ENCODE measurements at regions not wholly inside any gene's neighbourhood (a gene's known extent, or its start where the extent isn't known, plus 50 kb on each side); places are given as distances from the start of the nearest gene placed in this dataset.
"Not testable (repeated sequence)": the region's sequence is repeated elsewhere in the genome, so short reads cannot be mapped to it uniquely, and the experiment has no call there.

DNA sequence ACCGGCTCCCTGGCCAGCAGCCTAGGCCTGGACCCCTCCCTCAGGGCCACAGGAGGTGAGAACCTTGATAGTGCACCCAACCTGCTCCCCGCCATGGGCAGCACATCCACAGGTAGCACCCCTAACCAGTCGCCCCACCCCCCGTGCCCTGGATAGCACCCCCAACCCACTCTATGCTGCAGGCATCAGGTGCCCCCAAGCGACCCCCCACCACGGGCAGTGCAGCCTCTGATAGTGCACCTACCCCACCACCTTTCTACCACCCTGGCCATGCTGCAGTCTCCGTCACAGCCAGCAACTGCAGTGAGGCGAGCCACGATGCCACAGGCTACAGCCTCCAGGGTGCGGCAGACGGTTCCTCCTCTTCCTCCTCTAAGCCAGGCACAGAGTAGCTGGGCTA is 55.6 kb downstream of the SOWAHC start:
- no peak for DNase-seq (ENCODE audit: low spot score)

DNA sequence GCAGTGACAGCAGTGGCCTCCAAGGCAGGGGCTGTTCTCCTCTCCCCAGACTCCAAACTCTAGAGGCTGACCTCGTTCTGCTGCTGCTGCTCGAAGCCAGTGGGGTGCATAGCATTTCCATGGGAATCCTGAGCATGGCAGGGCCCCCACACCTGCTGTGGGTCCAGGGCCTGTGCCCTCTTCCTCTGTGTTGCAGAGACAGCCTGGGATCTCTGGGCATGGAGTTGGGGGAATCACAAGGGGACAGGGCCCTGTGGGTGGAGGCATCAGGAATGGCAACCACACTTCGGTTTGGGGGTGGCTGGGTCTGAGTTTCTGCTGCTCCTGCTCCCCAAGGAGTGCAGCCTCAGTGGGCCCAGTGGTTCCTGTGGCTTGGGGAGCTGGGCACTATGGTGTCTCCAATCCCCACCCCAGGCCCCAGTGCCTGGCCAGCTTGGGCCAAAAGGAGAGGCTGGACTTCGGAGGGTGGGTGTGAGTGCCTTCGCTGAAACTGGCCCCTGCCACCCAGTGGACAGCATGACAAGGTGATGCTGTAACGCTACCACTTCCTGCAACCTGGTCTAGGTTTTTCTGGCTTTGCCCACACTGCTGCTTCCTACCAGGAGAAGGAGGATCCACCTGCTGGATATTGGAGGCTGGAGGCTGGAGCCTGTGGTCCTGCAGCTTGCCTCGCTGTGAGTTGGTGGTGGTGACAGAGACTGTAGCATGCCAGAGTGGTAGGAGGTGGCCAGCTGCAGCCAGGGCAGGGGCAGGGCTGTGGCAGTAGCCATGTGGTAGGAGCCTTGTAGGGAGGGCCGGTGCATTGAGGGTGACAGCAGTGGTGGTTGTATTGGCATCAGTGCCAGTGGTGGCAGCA is 56.6 kb downstream of the SOWAHC start:
- no peak for DNase-seq (ENCODE audit: low spot score)

DNA sequence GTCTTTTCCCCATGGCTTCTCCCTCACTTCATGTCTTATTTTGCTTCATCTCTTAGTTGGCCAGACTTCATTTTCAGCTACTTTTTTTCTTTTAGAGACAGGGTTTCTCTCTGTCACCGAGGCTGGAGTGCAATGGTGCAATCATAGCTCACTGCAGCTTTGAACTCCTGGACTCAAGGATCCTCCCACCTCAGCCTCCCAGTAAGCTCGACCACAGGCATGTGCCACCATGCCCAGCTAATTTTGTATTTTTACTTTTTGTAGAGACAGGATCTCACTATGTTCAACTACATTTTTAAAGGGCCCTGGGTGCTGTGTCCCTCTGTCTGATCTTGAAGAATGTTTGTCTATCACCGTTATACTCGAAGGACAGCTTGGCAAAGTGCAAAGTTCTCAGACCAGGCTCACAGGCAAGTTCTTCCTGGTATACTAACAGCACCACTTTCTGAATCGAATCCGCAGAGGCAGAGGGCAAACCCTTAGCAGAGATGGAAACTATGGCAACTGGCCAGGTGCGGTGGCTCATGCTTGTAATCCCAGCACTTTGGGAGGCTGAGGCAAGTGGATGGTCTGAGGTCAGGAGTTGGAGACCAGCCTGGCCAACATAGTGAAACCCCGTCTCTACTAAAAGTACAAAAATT is 60.9 kb downstream of the SOWAHC start:
- DNase-seq (ENCODE audit: low spot score): no peak

DNA sequence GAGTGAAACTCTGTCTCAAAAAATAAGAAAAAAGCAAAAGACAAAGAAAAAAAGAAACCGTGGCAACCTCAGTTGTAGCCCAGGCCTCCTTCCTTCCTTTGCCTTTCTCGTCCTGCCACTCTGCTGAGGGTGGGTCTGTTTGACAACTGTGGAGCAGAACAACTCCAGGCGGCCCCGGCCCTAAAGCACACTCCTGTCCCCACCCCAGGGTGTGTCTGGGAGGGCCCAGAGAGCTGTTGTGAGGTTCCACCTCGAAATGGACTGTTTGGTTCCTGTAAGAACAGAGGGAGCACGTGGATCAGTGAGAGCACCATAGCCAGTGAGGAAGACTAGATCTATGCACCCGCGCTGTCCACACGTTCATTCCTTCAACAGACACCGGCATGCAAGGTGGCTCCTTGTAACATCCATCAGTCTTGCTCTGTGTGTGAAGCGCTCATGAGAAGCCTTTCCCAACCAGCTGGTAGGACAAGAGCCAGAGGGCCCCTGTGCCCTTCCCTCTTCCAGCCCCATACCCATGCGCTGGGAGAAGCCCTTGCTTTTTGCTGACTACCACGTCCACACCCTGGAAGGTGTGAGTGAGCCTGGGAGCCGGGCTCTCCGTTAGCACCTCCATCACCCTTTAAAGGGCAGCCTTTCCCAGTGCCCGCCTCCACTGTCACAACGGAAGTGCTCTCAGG is 61.6 kb downstream of the SOWAHC start:
- no peak for DNase-seq (ENCODE audit: low spot score)

DNA sequence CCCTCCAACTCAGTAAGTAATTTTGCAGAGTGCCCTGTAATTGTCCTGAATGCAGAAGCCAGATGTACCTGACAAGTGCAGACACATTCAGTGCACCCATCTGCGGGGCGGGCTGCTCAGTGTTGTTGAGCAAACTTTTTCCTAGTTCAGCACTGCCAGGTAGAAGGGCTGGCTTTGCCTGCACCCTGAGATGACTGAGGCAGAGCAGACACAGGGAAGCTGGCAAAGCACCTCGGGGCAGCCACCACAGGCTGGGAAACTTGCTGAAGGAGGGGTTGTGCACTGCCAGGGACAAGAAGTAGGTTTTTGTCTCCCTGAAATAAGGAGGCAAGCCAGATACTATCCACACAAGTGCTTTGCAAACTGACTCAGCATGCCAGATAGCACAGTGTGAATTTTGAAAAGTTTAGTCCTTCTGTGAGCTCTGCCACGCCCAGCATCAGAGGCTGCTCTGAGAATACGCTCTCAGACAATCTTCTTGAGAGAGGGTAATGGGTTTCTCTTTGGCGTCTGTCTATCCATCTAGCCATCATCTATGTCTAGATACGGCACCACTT is 62.3 kb downstream of the SOWAHC start:
- DNase-seq (ENCODE audit: low spot score): no peak

DNA sequence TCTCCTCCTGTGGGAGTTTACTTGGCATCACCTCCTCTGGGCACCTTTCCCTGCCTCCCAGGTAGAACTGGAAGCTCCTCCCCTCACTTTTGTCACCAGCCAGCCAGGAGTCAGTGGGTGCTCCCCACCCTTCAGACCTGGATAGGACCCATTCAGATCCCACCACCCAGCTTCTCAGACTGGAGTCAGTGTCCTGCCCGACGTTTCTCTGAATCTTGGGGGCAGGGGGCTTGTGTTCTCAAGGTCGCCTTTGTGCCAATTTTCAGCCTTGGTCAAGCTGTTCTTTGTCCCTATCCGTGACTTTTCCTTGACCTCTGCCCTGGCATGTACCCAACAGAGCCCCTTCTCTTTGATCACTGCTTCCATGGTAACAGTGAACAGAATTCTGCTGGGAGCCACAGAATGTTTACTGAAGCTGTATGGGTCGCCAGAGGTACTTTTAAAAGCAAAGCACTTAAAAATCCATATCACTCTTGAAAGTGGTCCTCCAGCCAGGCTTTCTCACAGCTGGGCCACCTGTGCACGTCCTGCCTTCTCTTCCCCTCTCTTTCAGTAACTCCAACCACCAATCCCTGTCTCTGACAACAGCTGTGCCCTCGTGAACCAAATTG is 63.1 kb downstream of the SOWAHC start:
- DNase-seq (ENCODE audit: low spot score): not testable (repeated sequence)

DNA sequence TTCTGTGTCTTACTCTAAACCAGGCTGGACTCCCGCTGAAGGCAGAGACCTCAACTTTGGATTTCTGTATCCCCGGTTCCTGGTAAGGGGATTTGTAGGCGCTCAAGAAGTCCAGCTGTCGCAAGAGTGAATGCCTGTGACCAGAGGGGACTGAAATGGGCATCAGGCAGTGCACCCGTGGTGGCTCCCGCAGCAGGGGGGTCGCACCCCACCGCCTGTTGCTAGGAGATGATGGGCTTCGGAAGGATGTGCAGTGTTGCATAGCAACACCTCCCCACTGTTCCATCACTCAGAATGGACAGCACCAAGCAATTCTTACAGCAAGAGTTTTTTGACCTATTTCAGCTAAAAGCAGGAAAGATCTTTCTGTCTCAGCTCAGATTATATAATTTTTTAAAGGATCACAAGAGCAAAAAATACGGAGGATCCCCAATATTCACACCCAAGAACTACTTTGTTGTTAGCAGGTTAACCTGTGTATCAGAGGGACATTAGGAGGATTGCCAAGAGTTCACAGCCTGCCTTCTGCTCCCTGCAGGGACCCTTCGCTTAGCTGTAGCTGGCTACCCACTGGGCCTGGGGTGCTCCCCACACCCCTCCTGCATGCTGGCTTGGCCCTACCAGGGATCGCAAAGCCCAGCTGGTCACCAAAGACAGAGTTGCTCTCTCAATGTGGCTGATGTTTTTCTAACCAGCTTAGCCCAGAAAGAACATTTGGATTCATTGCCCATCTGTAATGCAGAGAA is 63.8 kb downstream of the SOWAHC start:
- DNase-seq (ENCODE audit: low spot score): no peak

DNA sequence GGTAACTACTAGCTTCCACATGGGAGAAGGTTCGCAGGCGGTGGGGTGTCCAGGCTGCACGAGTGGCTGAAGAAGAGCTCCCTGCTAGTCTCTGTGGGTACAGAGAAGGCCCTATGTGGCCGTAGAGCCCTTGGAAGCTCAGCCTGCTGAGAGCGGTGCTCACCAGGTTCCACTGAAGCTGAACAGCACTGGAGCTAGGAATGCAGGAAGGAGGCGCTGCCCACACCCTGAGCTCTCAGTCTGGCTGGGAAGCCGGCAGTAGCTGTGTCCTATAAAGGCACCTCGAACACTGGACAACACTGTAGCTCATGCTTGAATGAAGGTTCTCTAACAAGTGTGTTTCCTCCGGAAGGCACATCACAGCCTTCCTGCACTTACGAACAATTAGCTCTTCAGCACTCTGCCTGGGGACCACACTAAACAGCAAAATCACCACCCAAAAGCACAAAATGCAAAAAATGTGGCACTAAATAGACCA is 64.6 kb downstream of the SOWAHC start:
- not testable (repeated sequence) for DNase-seq (ENCODE audit: low spot score)

DNA sequence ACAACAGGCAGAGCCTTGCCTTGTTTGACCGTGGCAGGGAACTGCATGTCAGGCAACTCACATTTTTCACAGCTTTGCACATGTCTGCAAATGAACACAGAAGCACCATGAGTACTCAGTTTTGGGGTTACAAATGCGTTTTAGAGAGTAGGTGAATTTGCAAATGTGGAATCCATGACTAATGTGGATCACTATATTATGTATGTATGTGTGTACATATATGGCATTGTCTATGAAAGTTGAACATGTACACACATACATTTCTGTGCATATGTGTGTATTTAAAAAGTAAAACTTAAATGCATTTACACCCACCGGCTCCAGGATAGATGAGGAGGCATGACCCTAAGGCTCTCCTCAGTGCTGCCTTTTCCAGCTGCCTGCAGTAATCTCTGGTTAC is 65.1 kb downstream of the SOWAHC start:
- DNase-seq (ENCODE audit: low spot score): no peak

DNA sequence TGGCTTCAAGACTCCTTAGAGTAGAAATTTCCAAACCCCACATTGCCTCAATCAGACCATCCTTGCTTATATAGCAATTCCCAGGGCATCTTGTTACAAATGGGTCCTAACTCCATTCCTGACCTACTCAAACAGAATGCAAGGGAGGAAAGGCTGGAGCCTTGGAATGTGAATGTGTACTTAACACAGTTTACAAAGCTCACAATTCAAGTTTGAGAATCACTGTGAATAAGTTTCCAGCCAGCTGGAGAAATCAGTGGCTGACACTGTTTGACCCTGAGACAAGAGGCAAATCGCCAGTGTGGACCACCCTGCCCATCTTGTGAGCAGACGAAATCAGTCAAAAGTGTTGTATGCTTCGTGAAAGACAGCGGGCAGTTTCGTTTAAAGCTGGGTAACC is 65.5 kb downstream of the SOWAHC start:
- DNase-seq (ENCODE audit: low spot score): no peak

DNA sequence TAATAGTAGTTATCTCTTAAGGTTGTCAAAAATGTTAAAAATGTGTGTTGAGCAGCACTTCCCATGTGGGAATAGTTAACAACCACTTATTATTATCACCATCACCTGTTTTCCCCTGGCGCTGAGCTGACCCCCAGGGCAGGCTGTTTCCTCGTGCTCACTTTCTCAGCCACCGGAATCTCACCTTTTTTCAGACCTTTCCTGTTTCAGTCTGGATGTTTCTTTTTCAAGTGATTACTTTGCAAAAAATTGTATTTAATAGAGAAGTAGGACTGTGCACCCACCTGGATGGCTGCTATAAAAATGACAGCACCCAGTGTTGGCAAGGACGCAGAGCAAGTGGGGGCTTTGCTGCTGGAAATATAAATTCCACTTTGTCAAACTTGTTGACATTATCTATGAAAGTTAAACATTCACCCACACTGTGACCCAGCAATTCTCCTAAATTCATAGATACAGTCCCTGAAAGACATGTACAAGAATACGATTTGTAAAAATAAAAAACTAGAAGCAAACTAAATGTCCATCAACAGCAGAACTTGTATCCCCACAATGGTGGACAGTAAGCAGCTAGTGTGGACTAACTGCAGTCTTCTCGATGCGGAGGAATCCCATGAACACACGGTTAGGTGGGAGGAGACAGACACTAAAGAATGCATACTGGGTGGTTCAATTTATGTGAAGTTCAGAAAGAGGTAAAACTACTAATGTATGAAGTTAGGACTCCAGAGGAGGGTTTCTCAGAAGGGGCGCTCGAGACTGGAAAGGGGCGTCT is 66.5 kb downstream of the SOWAHC start:
- DNase-seq (ENCODE audit: low spot score): no peak

DNA sequence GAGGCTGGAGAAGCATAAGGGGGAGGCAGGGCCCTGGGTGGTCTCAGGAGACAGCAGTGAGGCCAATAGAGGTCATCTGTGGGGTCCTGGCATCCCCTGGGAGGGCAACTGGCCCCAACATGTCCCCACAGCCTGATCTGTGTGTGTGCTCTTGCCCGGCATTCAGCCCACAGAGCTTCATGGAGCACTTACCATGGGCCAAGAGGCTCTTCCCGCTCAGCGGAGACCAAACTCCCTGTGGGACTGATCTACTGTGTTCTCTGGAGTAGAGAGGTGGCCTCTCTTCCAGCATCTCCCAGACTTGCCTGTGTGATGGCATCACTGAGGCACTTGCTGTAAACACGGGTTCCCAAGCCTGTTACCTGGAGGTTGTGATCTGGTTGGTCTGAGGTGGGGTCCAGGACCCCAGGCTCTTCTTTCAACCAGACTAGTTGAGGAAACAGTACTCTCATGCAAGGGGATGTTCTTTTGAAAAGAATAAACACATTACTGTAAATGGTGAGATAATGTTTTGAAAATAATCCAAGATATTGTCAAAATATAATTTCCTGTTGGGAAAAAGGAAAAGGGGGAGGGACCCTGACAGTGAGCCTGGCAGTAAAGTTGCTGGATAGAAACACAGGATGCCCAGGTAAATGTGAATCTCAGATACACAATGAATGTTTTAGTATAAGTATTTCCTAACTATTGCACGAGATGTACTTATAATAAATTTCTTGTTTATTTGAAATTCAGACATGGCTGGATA is 67.6 kb downstream of the SOWAHC start:
- no peak for DNase-seq (ENCODE audit: low spot score)

DNA sequence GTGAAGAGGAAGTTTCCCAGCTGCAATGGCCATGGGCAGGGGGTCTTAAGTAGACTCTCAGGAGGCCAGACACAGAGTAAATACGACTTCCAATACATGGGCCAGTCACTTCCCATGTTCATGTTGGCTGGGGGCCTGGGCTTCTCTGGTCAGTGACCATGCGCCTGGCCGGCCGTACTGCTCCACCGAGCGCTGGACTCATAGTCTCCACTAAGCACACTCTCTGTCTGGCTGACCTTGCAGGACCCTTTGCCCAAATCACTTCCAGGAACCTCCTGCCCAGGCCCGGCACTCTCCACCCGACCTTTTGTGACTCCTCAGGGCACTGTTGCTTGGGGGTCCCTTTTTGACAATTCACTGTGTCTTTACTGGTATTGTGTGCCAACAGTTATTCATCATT is 69.3 kb downstream of the SOWAHC start:
- no peak for DNase-seq (ENCODE audit: low spot score)

DNA sequence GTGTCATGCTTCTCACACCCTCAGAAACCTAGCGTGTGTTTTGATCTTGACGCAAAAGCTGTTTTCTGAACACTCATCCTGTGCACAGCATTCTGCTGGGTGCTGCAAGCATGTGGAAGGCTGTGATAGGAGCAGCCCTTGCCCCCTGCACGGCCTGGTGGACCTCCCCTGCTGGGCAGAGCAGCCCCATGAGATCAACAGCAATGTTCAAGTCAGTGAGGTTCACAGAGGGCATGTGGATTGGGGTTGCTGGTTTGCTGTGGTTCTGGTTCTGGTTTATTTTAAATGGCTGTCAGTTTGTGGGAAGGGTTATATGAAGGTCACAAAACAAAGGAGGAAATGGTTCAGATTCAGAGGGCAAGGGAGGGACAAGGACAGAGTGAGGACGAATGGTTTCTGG is 71.3 kb downstream of the SOWAHC start:
- DNase-seq (ENCODE audit: low spot score): no peak

DNA sequence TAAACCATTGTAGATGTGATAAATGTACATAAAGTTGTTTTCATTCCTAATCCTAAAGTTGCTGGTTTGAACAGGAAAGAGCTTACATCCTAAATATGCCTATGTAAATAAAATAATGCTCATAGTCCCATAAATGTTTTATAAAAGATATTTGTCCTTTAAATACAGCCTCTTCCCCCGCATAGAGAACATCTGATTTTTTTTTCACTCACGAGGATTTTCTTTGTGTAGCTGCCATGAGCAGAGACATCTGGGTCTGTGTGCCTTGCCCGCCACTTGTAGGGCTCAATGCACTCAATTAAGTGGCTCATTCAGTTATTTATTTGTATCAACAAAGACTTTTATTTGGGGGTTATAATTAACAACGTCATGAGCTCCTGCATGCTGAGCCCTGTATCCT is 72.8 kb downstream of the SOWAHC start:
- no peak for DNase-seq (ENCODE audit: low spot score)

DNA sequence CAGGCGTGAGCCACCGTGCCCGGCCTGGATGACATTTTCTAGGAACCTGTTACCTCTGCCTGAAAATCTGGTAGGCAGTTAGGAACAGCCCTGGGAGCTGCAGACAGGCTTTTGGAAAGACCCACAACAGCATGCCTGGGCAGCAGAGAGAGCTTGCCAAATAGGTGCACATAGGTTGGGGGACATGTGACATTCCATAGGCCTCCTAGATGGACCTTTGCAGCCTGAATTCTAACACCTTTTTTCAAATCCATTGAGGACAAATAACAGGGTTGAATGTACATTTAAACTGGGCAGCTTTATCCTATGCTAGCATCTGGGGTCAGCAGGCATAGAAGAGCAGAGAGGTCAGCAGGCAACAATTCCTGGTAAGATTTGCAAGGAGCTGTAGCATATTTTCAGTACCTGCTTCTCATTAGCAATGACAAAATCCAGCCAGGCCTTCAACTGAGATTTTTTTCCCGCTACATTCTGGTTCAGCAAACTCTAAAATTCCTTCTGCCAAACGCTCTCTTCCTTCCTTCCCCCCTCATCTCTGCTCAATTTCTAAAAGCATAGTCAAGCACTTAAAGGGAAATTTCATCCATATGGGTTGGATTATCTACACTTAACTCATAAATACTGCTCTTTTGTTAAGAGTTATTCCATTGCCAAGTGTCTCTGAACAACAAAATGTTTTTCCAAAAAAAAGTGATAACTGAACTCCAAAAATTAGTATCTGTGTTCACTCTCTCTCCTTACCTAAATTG is 75.2 kb downstream of the SOWAHC start:
- no peak for DNase-seq (ENCODE audit: low spot score)

DNA sequence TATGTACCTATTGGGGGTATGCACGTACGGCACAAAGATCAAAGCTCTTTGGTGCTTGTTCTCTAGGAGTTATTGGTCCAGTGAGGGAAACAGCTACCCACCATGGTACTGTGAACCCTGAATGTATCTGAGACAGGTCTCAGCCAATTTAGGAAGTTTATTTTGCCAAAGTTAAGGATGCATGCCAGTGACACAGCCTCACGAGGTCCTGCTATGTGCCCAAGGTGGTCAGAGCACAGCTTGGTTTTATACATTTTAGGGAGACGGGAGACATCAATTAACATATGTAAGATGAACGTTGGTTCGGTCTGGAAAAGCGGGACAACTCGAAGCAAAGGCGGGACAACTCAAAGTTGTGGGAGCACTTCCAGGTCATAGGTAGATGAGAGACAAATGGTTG is 75.8 kb downstream of the SOWAHC start:
- DNase-seq (ENCODE audit: low spot score): no peak

DNA sequence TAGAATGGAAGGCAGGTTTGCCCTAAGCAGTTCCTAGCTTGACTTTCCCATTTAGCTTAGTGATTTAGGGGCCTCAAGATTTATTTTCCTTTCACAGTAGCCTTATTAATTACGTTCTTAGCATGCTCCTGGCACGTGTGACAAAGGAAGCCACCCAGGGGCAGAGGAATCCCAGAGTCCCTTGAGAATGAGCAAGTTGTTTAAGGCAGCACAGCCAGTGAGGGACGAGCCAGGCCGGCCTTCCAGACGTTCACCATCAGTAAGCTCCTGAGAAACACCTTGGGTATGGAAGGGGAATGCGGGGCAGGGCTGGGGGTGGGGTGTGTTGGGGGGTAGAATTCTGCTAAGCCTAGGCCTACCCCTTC is 76.3 kb downstream of the SOWAHC start:
- DNase-seq (ENCODE audit: low spot score): no peak

DNA sequence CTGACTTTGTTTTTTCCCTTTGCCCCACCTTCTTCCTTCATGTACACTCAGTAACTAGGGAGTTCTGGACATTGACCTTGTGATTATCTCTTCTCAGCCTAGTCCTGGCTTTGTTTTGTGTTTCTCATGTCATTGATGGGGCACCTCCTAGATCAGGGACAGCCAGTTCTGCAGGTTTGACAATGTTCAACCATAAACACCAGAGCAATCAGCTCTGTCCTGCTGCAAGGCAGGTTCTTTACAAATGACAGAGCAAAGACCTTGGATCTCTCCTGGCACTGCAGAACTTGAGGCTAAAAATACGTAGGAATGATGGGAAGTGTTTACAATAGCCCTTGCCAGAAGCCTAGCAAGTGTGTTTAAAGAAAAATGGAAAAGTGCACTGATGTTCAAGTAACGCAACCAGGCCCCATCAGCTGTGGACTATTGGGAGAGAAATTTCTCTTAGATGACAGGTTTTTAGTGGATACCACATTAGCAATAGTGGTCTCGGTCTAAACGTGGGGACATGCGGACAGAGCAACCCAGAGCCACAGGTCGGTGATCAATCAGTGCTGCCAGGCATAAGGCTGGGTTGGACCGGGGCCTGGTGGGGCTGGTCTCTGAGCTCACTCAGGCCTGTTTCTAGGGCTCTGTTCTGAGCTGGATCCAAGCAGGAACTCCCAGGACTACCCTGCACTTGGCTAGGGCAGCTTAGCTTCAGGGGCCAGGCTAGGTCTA is 76.8 kb downstream of the SOWAHC start:
- DNase-seq (ENCODE audit: low spot score): no peak
